ENCODE measurements at regions not wholly inside any gene's neighbourhood (a gene's known extent, or its start where the extent isn't known, plus 50 kb on each side); places are given as distances from the start of the nearest gene placed in this dataset.

- H3K4me1 ChIP-seq (ENCODE audit: insufficient read depth, low read length), result no peaks in the 10 kb centered on the region
- no peak for DNase-seq (ENCODE audit: insufficient read length, low spot score, missing footprints)
- H3K36me3 ChIP-seq (ENCODE audit: insufficient read depth, low read length), result no peaks in the 10 kb centered on the region
- H3K27ac ChIP-seq (ENCODE audit: low read depth, low read length), result no peak overlapping the region
- no peaks in the 10 kb centered on the region for H4K20me1 ChIP-seq (ENCODE audit: insufficient read depth, low read length)
- H3K27me3 ChIP-seq (ENCODE audit: insufficient read depth, low read length), result peaks cover 13% of the 10 kb centered on the region
- peak overlapping the region; percentile 8 for H2AFZ ChIP-seq (ENCODE audit: low read length)
- no peak for TF ChIP-seq CTCF (IDR thresholded peaks at IDR 0.05; ENCODE audit: extremely low read depth, low read depth, low read length)
- H3K4me3 ChIP-seq (ENCODE audit: insufficient read depth, low read length), result no peak overlapping the region
- H3K9me3 ChIP-seq (ENCODE audit: low read depth, low read length), result no peaks in the 10 kb centered on the region
- no peak overlapping the region for H3K4me2 ChIP-seq (ENCODE audit: insufficient read depth, low read length)
- H3K79me2 ChIP-seq (ENCODE audit: insufficient read depth, low read length), result no peaks in the 10 kb centered on the region
Measured at GRCh38 chr17:37796076-37796475, 51.2 kb upstream of the HNF1B start.
